ENCODE measurements at regions not wholly inside any gene's neighbourhood (a gene's known extent, or its start where the extent isn't known, plus 50 kb on each side); places are given as distances from the start of the nearest gene placed in this dataset.

GRCh38 chr16:82301146-82301755, 131.2 kb upstream of the MPHOSPH6 start:
- no peak overlapping the region for H2AK9ac ChIP-seq (replicated peaks; ENCODE audit: low read depth, low read length, poor library complexity)
- no peak overlapping the region for H2BK15ac ChIP-seq (ENCODE audit: low read depth, low read length)
- no peak overlapping the region for H3K14ac ChIP-seq (replicated peaks; ENCODE audit: low read depth, low read length)
- H4K5ac ChIP-seq (ENCODE audit: low read depth, low read length), result no peak overlapping the region
- no peak overlapping the region for H3K9ac ChIP-seq (ENCODE audit: low read depth, low read length)
- WGBS, 2 experiments (ENCODE audit: extremely low coverage in 2 of 2, insufficient read length in 1 of 2), result no CpG with 5 or more reads among the region's 7 CpGs
- H3K4ac ChIP-seq (ENCODE audit: low read depth, low read length), result no peak overlapping the region
- no peak overlapping the region for H4K8ac ChIP-seq (ENCODE audit: low read depth in 2 of 2, low read length in 2 of 2)
- H3K9me1 ChIP-seq (ENCODE audit: insufficient read depth, low read length), result no peaks in the 10 kb centered on the region
- no peak for DNase-seq
- H4K91ac ChIP-seq (ENCODE audit: insufficient read depth, low read depth, low read length), result no peak overlapping the region
- no peak overlapping the region for H2AFZ ChIP-seq (replicated peaks; ENCODE audit: low read length, poor library complexity)
- no peaks in the 10 kb centered on the region for H3K4me1 ChIP-seq (ENCODE audit: control insufficient read depth, insufficient read depth, low read length)
- POLR2A ChIA-PET (ENCODE audit: unreplicated experiment), result no interaction called here
- no peaks in the 10 kb centered on the region for H3K79me1 ChIP-seq (ENCODE audit: low read depth in 1 of 2, low read length in 2 of 2)
- no peak overlapping the region for H2BK120ac ChIP-seq (ENCODE audit: low read depth, low read length)
- CTCF ChIA-PET, result no interaction called here
- intact Hi-C loops (cut with micrococcal nuclease), result no loop called here
- no peaks in the 10 kb centered on the region for H3K36me3 ChIP-seq (ENCODE audit: control insufficient read depth, insufficient read depth, low read length)
- no peak overlapping the region for H3K23ac ChIP-seq (ENCODE audit: low read depth, low read length)
- dilution Hi-C loops (cut with HindIII; ENCODE audit: low sequenced_read_pairs, unreplicated experiment), result no loop called here
- no peak for TF ChIP-seq NFE2L2 (IDR thresholded peaks at IDR 0.05; ENCODE audit: low read depth, low read length)
- TF ChIP-seq RCOR1 (IDR thresholded peaks at IDR 0.05; ENCODE audit: insufficient replicate concordance, low read length), result no peak
- TF ChIP-seq RAD21 (IDR thresholded peaks at IDR 0.05; ENCODE audit: low read length), result no peak
- no peak for TF ChIP-seq MAZ (IDR thresholded peaks at IDR 0.05; ENCODE audit: borderline replicate concordance, low read depth, low read length)
- no peak for TF ChIP-seq SMC3 (IDR thresholded peaks at IDR 0.05; ENCODE audit: low read depth, low read length)
- no peak for TF ChIP-seq CEBPB (IDR thresholded peaks at IDR 0.05; ENCODE audit: low read depth, low read length)
- no peak for TF ChIP-seq RFX5 (IDR thresholded peaks at IDR 0.05; ENCODE audit: low read depth, low read length)
- TF ChIP-seq FOS (IDR thresholded peaks at IDR 0.05; ENCODE audit: low read depth, low read length), result no peak
- TF ChIP-seq MXI1 (IDR thresholded peaks at IDR 0.05; ENCODE audit: borderline replicate concordance, low read depth, low read length), result no peak
- TF ChIP-seq MAFK (IDR thresholded peaks at IDR 0.05; ENCODE audit: low read depth, low read length), result no peak
- TF ChIP-seq CHD1 (IDR thresholded peaks at IDR 0.05; ENCODE audit: low read depth, low read length), result no peak
- no peak for TF ChIP-seq ELK1 (IDR thresholded peaks at IDR 0.05; ENCODE audit: borderline replicate concordance, low read depth, low read length)
- H3K27me3 ChIP-seq (ENCODE audit: control insufficient read depth, insufficient read depth, low read length), result no peaks in the 10 kb centered on the region
- H2BK5ac ChIP-seq (ENCODE audit: low read depth, low read length, poor library complexity, severe bottlenecking), result no peak overlapping the region
- in situ Hi-C loops (cut with MboI; ENCODE audit: low sequenced_read_pairs), result no loop called here
- H4K20me1 ChIP-seq (ENCODE audit: insufficient read depth, low read length), result no peaks in the 10 kb centered on the region
- BruUV-seq (replicated peaks), result no TSS peak
- H3K18ac ChIP-seq (ENCODE audit: low read depth, low read length), result no peak overlapping the region
- ATAC-seq (ENCODE audit: low read depth), result no peak
- no peak overlapping the region for H3K4me2 ChIP-seq (ENCODE audit: low read depth, low read length)
- H3K56ac ChIP-seq (ENCODE audit: extremely low read depth, insufficient read depth, low read length), result no peak overlapping the region
- H3K4me3 ChIP-seq (ENCODE audit: insufficient read depth, low read depth, low read length), result no peak overlapping the region
- H2AK5ac ChIP-seq (ENCODE audit: low read depth, low read length), result no peak overlapping the region
- no peak overlapping the region for H2BK20ac ChIP-seq (ENCODE audit: low read depth, low read length)
- H3K9me3 ChIP-seq (ENCODE audit: control insufficient read depth, insufficient read depth, low read length), result no peaks in the 10 kb centered on the region
- H3K27ac ChIP-seq (ENCODE audit: insufficient read depth, low read length), result no peak overlapping the region
